ENCODE measurements at regions not wholly inside any gene's neighbourhood (a gene's known extent, or its start where the extent isn't known, plus 50 kb on each side); places are given as distances from the start of the nearest gene placed in this dataset.
"Not testable (repeated sequence)": the region's sequence is repeated elsewhere in the genome, so short reads cannot be mapped to it uniquely, and the experiment has no call there.

DNA sequence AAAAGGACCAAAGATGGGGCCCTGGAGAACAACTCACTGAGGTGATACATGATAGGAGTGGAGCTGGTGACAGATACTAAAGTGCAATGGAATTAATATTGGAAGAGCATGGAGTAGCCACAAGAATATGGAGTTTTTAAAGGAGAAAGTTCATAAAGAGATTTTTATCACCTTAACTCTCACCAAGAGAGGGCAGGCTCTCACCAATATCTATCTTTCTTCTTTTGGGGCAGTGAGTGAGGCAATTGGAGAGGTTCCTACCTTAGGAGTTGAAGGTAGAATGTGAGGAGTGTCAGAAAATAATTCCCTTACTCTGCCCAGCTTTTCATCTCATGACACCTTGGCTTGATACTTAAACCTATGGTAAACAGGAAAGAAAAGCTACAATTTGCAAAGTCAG, 233.7 kb upstream of the CWC22 start:
- DNase-seq (ENCODE audit: extremely low read depth in 1 of 2, low read depth in 1 of 2) = no peak

GRCh38 chr2:180238729-180239128, 231.6 kb upstream of the CWC22 start:
- no peak for DNase-seq (ENCODE audit: extremely low read depth in 1 of 2, low read depth in 1 of 2)

GRCh38 chr2:180236061-180236460, 229.0 kb upstream of the CWC22 start:
- not testable (repeated sequence) for DNase-seq (ENCODE audit: extremely low read depth in 1 of 2, low read depth in 1 of 2)

DNA sequence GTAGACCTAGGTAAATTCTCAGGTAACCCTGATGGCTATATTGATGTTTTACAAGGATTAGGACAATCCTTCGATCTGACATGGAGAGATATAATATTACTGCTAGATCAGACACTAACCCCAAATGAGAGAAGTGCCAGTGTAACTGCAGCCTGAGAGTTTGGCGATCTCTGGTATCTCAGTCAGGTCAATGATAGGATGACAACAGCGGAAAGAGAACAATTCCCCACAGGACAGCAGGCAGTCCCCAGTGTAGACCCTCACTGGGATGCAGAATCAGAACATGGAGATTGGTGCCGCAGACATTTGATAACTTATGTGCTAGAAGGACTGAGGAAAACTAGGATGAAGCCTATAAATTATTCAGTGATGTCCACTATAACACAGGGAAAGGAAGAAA, 228.4 kb upstream of the CWC22 start:
- DNase-seq (ENCODE audit: extremely low read depth in 1 of 2, low read depth in 1 of 2) = not testable (repeated sequence)

GRCh38 chr2:180234991-180235390, 227.9 kb upstream of the CWC22 start:
- DNase-seq (ENCODE audit: extremely low read depth in 1 of 2, low read depth in 1 of 2) = not testable (repeated sequence)

DNA sequence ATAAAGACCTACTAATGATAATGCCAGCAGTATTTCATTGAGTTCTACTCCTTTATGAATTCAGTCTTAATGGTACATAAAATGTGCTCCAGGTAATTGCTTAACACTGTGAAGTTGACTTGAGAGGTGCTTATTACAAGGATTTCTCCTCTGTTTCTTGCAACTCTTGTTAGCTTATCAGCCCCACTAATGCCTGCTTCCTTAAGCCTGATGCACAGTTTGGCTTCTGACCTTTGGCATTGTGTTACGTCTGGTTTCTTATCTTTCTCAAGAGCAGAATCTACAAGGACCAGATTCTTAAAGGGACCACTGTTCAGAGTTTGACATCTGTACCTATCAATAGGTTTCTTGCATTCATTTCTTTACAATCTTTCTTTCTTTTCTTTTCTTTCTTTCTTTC, 223.9 kb upstream of the CWC22 start:
- no peak for DNase-seq (ENCODE audit: extremely low read depth in 1 of 2, low read depth in 1 of 2)

DNA sequence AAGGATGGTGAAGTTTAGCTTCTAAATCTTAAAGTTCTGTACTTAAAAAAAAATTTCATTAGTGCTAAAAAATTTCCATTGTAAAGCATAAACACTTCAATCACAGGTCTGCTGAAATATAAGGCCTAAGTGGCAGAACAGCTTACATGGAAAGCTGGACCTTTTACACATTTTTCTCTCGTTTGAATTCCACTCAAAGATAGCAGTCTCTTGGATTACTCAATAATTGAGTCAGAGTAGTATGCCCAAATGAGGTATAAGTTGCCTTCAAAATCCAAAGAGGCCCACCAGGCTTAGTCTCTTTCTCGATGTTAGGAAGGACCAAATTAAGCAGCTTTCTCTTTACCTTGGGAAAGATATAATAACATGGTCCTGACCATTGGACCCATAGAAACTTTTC, 220.4 kb upstream of the CWC22 start:
- no peak for DNase-seq (ENCODE audit: extremely low read depth in 1 of 2, low read depth in 1 of 2)

DNA sequence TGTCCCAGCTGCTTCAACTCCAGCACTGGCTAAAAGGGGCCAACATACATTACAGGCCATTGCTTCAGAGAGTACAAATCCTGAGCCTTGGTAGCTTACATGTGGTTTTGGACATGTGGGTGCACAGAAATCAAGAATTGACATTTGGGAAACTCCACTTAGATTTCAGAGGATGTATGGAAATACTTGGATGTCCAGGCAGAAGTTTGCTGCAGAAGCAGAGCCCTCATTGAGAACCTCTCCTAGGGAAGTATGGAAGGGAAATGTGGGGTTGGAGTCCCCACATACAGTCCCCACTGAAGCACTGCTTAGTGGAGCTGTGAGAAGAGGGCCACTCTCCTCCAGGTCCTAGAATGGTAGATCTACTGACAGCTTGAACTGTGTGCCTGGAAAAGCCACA, 218.0 kb upstream of the CWC22 start:
- DNase-seq (ENCODE audit: extremely low read depth in 1 of 2, low read depth in 1 of 2) = no peak

- DNase-seq (ENCODE audit: extremely low read depth in 1 of 2, low read depth in 1 of 2) = no peak
Measured at GRCh38 chr2:180222644-180223043, 215.5 kb upstream of the CWC22 start.

- DNase-seq (ENCODE audit: extremely low read depth in 1 of 2, low read depth in 1 of 2) = no peak
Measured at GRCh38 chr2:180219491-180219890, 212.4 kb upstream of the CWC22 start.

DNA sequence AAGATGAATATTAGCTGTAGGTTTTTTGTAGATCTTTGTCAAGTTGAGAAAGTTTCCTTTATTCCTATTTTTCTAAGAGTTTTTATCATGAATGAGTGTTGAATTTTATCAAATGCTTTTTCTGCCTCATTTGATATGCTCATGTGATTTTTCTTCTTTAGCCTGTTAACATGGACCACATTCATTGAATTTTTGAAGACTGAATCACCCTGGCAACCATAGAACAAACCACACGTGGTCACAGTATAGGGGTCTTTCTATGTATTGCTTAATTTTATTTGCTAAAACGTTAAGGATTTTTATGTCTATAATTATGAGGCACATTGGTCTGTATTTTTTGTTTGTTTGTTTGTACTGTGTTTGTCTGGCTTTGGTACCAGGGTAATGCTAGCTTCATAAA, 201.7 kb upstream of the CWC22 start:
- DNase-seq (ENCODE audit: extremely low read depth in 1 of 2, low read depth in 1 of 2) = no peak

DNA sequence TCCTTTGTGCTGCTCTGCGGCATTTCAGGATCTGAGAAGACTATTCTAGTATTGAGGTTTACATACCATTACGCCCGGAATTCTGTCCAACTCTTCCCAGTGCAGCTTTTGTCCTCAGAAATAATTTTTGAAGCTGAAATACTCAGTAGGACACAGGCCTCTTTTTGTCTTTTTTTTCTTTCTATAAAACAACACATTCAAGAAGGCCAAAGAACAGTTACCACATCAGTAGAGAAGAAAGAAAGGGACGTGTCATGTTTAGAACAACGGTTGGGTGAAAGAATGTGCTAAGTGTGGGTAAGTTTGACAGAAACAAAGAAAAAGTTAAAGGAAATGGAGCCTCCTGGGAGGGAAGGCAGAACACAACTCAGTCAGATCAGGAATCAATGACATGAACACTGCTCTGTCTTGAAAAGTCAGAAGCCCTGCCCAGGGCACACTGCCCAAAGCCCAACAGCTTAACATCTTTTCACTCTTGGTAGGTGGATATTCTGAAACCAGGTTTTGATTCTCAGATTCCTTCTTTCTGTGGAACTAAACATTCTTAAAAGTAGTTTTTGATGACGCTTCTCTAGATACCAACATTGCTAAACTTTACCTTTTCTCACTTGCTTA, 198.6 kb upstream of the CWC22 start:
- DNase-seq (ENCODE audit: extremely low read depth in 1 of 2, low read depth in 1 of 2) = no peak

DNA sequence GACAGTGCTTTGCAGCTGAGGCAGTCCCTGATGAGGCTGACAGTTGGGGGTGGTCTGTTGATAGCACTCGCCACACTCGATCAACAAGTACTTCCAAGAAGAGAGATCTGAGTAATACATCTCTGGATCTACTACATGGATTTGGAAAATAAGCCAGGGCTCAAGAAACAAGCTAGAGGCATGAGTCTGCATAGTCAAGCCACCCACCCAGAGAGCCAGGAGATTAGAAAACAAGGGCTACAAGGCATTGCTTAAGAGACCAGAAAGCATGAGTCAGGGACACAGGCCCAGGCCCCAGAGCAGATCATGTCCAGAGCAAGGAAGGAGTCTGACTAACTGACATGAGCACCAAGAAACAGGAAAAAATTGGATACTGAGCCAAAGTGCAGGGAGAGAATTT, 196.9 kb upstream of the CWC22 start:
- no peak for DNase-seq (ENCODE audit: extremely low read depth in 1 of 2, low read depth in 1 of 2)

- no peak for DNase-seq (ENCODE audit: extremely low read depth in 1 of 2, low read depth in 1 of 2)
Measured at GRCh38 chr2:180202467-180202951, 195.4 kb upstream of the CWC22 start.

GRCh38 chr2:180196419-180196977, 189.4 kb upstream of the CWC22 start:
- DNase-seq (ENCODE audit: extremely low read depth in 1 of 2, low read depth in 1 of 2) = no peak

DNA sequence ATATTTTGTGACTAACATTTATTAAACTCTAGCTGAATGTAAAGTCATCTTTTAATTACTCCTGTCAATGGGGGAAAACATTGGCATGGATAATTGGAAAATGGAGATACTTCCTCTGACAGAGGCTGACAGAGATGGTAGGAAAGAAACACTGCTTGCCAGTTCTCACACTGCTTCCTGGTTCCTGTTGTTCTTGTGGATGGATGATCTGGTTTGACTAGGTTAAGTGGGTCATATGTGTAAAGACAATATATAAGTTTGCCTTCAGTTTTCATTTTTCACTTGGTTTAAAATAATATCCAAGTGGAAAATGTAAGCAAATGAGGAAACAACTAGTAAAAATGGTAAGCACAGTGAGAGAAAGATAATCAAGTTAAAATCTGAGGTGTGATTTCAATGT, 188.8 kb upstream of the CWC22 start:
- no peak for DNase-seq (ENCODE audit: extremely low read depth in 1 of 2, low read depth in 1 of 2)

GRCh38 chr2:180191432-180192124, 184.5 kb upstream of the CWC22 start:
- no peak for DNase-seq (ENCODE audit: extremely low read depth in 1 of 2, low read depth in 1 of 2)

DNA sequence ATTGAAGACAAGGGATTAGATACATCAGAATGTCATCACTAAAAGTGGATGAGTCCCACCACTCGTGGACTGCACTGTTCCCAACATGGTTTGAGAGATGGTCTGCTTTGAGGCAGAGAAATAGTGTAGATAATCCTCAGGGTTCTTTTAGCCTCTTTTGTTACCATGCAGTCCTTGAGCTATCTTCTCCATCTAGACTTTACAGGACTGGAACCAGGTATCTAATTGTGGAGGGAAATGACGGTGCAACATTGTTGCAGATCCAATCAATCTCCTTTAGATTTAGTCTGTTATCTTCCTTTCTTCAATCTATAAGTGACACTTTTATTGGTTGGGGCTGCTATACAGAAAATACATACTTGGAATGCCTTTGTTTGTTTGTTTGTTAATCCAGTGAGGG, 183.8 kb upstream of the CWC22 start:
- DNase-seq (ENCODE audit: extremely low read depth in 1 of 2, low read depth in 1 of 2) = no peak

DNA sequence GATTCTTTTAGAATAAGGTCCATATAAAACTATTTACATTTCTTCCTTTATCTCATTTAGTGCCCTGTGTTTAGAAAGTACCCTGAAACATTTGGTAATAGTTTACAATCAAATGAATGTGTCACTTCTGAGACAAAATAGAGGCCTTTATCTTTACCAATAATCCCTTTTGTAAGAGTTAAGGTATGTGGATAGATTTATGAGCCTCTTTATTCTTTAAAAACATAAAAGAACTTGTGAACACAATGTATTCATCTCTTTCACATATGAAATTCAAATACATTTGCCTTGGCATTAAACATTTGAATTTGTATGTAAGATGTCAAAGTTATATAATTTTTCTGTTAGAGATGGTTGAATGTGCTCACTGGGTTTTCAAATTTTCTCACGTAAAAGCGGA, 180.5 kb upstream of the CWC22 start:
- no peak for DNase-seq (ENCODE audit: extremely low read depth in 1 of 2, low read depth in 1 of 2)

DNA sequence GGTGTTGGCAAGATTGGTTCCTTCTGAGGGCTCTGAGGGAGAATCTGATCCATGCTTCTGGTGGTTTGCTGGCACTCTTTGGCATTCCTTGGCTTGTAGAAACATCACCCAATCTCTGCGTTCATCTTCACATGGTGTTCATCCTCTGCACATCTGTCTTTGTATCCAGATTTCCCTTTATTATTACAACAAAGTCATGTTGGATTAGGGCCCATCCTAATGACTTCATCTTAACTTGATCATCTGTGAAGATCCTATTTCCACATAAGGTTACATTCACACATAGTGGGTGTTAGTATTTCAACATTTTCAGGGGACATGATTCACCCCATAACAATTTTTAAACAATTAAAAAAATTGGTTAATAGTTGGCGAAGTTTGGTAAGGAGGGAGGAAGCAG, 177.4 kb upstream of the CWC22 start:
- no peak for DNase-seq (ENCODE audit: extremely low read depth in 1 of 2, low read depth in 1 of 2)

GRCh38 chr2:180180511-180180910, 173.4 kb upstream of the CWC22 start:
- DNase-seq (ENCODE audit: extremely low read depth in 1 of 2, low read depth in 1 of 2) = no peak

- no peak for DNase-seq (ENCODE audit: extremely low read depth in 1 of 2, low read depth in 1 of 2)
Measured at GRCh38 chr2:180177534-180177933, 170.4 kb upstream of the CWC22 start.
